GM12872 (cell line): ENCODE measurements at regions not wholly inside any gene's neighbourhood (a gene's known extent, or its start where the extent isn't known, plus 50 kb on each side); places are given as distances from the start of the nearest gene placed in this dataset.

Experiments
- CTCF ChIP-seq: IDR thresholded peaks from 3 replicates; pipeline ENCODE4 v1.5.1; 2011; ENCODE audit warnings: low read depth, mild to moderate bottlenecking, low read length, moderate library complexity; ENCODE audit not compliant: insufficient read depth

GRCh38 chr18:22314420-22314819 is 103.3 kb downstream of the CTAGE1 start:
- no peak for TF ChIP-seq CTCF

GRCh38 chr18:22314001-22314400 is 103.7 kb downstream of the CTAGE1 start:
- no peak for TF ChIP-seq CTCF

GRCh38 chr18:22311301-22311700 is 106.4 kb downstream of the CTAGE1 start:
- no peak for TF ChIP-seq CTCF

- no peak for TF ChIP-seq CTCF
Measured at GRCh38 chr18:22309191-22309590, 108.5 kb downstream of the CTAGE1 start.

GRCh38 chr18:22307528-22307927 is 110.2 kb downstream of the CTAGE1 start:
- no peak for TF ChIP-seq CTCF

GRCh38 chr18:22303927-22304326 is 113.8 kb downstream of the CTAGE1 start:
- no peak for TF ChIP-seq CTCF

GRCh38 chr18:22302144-22302543 is 115.6 kb downstream of the CTAGE1 start:
- TF ChIP-seq CTCF: no peak
